IPS-NIHi11 (cell line): ENCODE measurements at regions not wholly inside any gene's neighbourhood (a gene's known extent, or its start where the extent isn't known, plus 50 kb on each side); places are given as distances from the start of the nearest gene placed in this dataset.

Source experiments
- DNase-seq: peaks from one replicate; pipeline ENCODE4 v3.0.0; 2012; ENCODE audit warnings: mixed read lengths, low spot score

DNA sequence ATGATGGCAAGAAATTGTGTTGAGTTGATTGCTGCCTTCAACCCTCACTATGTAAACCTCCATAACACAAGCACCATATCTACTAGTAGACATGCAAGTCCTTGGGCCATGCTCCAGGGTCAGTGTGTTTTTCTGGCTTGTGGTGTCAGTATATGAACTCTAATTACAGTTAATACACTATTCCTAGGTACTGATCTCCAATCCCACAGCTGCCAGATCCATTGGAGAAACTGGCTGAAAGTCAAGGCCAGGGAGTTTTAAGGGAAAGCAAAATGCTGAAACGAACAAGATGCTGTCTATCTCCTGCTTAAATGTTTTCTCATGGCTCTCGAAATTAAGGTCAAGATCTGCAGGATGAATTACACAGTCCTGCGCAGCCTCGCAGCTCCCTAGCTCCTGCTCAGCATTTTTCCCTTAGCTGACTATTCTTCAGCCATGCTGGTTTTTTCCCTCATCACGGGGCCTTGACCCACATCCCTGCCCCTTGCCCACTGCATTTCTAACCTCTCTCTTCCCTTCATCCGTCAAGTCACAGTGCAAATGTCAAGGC, 425.0 kb upstream of the ADAMTS9 start:
- DNase-seq: no peak

DNA sequence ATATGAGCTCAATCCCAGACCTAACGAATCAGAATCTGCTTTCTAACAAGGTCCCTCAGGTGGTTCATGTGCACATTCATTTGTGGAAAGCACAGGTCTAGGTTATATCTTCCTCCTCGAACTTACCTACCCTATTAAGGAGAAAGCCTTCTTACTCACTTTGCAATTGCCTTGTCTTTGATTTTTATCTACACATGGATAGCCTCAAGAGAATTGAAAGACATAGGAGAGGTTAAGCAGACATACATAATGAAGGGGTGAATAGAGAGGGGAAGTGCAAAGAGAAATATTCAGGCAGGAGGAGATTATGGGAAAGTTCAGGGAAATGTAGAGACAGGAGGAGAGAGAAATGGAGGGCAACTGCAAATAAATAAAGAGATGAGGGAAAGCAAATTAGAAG, 422.9 kb upstream of the ADAMTS9 start:
- DNase-seq: no peak

DNA sequence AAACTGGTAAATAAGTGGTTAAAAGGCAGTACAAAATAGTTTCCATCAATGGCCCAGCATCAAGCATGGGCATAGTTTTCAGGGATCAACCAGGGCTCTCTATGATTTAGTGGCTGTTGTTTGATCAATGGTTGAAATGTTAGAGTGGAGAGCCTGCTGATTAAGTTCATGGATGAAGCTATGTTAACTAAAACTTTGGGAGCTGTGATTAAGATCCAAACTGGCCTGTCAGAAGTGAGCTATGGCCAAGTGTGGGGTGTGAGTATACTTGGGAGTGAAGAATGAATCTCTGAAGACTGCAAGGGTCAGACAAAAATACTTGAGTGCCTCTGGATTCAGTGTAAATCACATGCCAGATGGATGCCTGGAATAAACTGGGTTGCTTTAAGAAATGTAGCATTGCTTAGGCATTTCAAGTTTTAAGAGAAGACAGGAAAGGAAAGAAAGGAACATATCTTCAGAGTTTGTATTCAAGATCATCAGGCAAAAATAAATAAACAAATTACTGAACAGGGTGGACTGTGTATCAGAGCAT, 422.2 kb upstream of the ADAMTS9 start:
- no peak for DNase-seq

DNA sequence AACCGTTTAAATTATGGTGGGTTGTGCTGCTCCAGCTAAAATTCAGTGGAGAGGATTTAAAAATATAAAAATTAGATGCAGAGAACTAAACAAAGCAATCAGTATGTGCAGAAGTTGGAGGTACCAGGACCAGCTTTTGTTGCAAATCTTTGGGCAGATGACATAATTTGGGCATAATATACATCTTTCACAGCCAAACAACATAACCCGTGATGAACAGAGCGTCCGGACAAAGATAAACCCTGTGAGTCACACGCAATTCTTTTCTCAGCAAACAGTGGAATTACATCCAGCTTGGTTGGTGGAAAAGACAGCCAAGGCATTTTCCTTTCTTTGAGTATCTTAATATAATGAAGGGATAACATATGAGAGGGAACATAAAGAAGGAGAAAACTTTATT, 419.4 kb upstream of the ADAMTS9 start:
- DNase-seq: no peak

DNA sequence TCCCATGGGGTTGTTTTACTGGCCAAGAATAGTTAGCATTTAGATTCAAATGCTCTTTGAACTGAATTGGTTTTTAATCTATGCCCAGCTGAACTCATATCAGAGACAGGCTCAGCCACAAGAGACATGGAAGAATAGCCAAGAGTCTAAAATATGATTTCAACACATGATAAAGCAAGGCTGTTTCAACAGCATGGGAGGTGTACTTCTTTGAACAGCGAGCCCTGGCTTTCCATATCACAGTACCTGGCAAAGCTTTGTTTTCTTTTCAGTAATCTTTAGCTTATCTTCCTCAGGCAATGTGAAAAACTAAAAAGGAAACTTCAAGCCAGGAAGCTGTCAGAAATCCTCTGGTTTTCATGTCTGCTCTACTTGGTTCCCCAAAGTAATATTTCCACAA, 413.6 kb upstream of the ADAMTS9 start:
- DNase-seq: no peak

DNA sequence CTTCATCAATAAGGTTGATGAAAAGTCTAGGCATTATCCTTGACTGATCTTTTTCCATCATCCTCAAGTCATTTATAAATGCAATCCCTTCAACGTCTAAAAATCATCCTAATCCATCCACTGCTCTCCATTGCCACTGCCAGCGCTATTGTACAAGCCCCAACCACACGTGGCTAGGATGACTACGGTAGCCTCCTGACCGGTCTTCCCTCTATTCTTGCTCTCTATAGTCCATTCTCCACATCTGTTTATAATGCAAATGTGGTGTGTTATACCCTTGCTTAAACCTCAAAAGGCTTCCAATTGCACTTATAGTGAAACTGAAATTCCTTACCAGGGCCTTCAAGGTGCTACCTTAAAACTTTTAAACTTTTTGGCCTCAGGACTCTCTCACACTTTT, 410.6 kb upstream of the ADAMTS9 start:
- peak; percentile 17 for DNase-seq

DNA sequence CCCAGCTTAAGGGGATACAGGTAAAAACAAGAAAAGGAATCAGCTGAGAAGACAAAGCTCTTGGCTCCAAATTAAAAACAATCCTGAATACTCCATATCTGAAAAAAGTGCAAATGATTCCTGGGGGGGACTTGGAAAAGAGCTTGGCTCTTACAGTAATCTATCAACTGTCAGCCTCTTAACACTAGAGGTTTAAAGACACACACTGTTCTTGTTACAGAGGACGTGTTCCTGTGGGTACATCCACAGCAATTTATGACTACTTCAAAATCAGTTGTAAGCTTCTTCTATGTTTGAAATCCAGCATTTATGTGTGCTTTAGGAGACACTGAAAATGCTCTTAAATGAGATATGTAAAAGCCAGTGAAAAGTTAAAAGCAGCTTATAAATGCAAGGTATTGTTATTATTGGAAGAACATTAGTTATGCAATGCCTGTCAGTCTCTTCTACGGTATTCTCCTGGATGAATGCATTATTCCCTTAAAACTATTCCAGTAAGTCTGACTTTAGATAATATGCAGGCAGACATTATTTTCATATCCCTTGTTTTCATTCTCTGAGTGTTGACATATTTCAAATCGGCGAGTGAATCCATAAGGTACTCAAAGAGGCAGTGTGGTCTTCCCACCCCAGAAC, 408.4 kb upstream of the ADAMTS9 start:
- no peak for DNase-seq

DNA sequence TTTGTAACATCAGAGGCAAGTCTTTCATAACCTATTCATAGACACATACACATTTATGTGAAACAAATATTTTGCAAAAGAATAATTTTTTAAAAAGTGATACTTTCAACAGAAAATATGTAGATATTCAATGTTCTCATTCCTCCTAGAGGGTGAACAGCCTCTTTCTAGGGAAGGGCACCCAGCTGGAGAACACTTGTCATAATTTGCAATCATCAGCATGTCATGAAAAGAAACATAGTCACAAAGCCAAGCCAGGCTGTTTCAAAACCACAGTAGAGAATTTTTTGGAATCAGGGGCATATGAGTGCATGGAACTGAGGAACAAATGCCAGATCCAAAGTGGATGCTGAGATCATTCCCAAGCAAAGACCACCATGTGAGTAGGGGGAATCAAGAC, 406.9 kb upstream of the ADAMTS9 start:
- no peak for DNase-seq

DNA sequence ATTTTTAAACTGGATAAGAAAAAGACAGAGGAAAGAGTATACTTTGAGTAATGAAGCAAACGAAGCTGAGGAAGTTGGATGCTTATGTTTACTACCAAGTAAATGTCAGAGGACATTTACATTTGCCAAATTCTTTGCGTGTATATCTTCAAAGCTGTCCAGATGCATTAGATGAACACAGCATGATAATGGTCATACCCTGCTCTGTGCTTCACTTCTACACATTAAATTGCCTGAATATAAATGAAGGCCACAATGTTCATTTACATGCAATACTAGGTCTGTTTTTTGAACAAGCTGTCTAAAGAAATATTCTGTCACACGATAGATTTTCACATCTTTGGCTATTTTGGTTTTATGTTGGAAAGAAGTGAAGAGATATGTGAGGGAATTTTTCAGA, 405.8 kb upstream of the ADAMTS9 start:
- no peak for DNase-seq

DNA sequence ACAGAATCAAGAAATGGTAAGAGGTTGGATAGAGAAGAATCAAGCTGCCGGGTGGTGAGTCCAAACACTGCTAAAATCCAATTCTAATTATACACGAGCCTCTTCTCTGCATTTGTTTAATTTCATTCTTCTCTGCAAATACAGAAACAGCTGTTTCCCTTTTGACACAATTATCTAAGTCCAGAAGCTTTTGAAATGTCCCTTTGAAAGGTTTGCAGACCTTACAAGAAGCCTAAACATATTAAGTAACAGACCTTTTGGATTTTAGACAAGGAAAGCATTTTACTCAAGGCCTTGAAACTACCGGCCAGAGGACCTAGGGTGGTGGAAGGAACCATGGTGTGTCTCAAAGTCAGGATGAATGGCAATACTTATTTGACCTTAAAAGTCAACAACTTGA, 403.8 kb upstream of the ADAMTS9 start:
- no peak for DNase-seq

DNA sequence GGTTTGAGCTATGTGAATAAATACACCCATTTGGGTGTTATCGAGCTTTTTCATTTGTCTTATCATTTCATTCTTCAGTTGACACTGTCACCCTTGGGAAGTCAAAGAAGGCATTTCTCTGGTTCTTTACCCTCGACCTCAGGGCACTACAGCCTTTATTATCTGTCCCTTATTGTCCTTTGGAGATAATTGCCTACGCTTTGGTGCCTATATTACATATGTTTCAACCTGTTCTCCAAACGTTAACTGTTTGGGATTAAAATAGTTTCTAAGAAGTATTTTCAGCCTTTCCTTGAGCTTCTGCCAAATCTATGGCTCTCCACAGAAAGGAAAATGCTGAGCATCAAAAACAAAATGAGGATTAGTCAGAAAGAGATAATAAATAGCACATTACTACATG, 395.4 kb upstream of the ADAMTS9 start:
- DNase-seq: no peak

DNA sequence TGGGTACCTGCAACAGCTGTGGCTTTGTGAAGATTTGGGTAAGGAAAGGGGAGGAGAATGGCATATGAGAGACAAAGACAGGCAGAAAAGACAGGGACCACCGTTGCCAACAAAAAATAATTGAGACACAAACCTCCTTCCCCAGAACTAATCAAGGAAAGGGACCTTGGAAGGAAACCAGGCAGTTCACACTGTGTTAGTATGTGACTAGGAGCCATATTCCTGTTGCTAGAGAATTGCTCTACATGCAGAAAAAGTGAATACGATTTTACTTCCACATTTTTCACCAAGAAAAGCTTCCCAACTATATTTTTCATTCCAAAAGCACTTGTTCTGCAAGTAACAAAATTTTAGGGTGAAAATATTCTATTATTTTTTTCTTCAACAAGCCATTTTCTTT, 393.7 kb upstream of the ADAMTS9 start:
- no peak for DNase-seq

DNA sequence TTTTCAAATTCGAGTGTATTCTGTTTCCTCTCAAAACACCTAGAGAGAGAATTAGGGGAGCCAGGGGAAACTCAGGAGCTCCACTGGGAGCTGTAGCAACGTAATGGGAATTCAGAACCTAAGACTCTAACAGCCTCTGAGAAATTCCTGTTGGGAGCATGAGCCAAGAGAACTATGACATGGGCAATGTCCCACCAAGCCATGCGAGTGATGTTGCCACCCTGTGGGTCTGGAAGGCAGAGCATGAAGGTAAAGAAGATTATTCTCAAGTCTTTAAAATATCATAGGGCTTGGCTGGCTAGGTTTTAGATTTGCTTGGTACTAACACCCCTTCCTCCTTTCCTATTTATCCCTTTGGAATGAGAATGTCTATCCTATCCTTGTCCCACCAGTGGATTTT, 392.6 kb upstream of the ADAMTS9 start:
- DNase-seq: no peak

DNA sequence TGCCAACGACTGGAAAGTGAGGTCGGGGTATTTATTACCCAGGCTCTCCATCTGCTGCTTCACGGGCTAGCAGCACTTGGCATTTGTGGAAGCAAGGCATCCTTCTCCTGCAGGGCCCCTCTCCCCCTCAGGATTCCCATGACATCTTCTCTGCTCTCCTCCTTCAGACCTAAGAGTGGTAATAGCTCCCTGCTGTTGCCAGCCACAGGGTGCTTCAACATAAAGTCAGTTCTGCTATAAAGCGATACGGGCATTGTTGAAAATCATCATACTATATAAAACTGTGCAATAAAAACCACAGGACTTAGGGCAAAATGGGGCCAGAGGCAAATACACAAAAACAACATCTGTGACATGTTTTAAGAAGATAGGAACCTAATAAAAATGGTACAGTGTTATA, 391.8 kb upstream of the ADAMTS9 start:
- DNase-seq: no peak

DNA sequence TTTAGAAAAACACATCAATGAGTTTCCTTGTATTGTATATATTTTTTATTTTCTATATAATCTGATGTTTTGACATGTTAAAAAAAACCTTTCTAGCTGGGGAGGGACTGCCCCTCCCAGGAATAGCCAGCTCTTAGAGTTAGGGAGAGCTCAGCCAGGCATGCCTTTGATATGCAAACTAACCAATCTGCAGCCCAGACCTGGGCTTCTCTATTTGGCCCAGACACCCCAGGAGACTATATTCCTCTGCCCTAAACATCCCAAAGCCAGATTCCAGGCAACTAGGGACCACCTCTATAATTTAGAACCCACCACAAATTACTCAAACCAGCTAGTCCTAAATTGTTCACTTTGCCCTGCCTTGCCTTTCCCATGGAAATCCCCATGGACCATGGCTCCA, 390.9 kb upstream of the ADAMTS9 start:
- peak; percentile 20 for DNase-seq

DNA sequence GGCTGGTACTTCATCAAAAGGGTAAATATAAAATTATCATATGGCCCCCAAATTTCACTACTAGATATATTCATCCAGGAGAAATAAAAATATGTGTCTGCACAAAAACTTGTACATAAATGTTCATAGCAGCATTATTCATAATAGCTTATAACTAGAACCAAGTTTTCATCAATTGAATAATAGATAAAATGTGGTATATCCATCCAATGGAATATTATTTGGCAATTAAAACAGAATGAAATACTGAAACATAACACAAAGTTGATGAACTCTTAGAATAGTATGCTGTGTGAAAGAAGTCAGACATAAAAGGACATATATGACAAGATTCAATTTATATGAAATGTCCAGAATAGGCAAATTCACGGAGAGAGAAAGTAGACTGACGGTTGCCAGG, 389.3 kb upstream of the ADAMTS9 start:
- no peak for DNase-seq

DNA sequence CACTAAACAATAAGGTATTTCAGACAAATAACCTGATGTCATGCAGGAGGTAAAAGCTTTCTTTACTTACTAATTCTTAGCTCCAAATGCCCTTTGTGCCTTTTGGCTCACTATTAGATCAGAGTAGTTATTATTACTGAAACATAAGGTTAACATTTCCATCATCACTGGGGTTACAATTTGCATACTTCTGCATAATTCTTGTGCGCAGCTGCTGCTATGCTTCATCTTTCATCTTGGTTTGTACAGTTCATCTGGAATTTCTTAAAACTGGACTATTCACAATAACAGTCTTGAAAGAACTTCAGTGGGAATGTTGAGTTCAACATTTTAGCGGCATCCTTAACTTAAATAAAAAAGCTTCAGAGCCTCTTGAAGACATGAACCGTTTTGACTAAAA, 383.2 kb upstream of the ADAMTS9 start:
- DNase-seq: no peak

DNA sequence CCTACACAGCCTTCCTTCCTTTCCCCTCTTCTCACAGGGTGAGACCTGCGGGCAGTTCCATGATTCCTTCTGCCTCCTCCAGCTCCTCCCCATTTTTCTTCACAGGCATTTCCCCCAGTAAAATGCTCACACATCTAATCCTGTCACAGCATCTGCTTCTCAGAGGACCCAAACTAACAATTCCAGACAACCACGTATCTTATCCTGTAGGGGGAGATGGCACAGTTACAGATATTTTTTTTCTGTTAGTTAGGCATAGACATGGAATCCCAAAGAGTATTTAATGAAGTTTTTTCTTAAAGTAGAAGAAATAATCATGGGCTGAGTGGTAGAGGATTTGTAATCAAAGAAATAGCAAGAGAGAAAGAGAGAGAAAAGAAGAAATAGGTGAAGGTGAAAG, 373.1 kb upstream of the ADAMTS9 start:
- DNase-seq: no peak

DNA sequence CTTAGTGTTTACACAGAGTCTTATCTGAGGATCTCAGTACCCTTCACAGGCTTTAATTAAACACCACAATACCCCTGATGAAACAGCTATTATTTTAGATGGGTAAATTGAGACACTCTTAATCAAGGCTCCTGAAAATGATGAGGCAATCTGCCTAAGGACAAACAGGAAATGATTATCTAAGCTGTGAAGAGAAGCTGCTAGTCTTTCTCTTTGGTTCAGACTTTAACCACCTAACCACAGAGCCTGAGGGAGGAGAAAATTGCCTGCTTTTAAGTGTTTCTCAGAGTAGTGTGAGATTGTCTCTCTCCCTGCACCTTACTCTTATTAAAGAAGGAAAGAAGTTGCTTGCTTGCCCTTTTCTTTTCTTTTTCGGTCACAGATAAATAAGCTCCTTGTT, 364.3 kb upstream of the ADAMTS9 start:
- no peak for DNase-seq

DNA sequence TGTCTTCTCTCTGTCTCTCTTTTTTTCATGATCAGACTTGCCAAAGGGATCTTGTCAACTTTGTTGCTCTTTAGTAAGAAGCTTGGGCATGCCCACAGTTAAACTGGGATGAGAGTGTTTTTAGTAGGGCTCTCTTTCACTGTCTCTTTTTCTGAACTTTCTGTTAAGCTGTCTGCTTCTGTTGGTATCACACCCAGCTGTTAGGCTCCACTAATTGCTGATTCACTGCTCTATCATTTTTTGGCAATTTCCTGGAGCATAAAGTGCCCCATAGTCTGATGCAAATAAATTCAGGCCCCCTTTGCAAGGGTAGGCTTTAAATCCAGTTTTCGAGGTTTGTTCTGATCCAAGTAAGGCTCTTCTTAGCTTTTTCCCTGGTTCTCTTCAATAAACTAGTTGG, 360.4 kb upstream of the ADAMTS9 start:
- DNase-seq: no peak

DNA sequence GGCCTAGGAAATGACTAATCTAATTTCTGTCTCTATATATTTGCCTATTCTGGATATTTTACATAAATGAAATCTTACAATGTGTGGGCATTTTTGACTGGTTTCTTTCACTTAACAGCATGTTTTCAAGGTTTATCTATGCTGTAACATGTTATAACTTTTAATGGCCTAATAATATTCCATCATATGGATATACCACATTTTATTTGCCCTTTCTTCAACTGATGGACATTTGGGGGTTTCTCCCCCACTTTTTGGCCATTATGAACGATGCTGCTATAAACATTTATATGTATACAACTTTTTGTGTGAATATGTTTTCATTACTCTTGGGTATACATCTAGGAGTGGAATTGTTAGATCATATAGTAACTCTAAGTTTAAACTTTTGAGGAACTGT, 357.3 kb upstream of the ADAMTS9 start:
- no peak for DNase-seq

DNA sequence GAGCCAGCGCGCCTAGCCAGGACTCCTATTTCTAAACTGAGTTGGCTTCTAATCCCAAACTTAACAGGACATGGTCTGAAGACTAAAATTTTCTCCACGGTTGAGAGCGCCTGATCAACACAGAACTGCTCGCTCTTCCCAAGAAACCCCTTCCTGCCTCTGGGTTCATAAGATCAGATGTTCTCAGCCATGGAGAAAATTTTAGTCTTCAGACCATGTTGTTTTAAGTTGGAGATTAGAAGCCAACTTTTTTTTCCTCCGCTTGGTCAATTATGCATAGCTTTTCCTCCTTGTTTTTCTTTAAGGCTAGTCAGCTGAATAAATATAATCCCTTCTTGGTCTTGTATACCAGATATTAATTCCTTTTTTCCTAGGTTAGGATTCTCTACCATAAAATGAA, 356.6 kb upstream of the ADAMTS9 start:
- DNase-seq: no peak

DNA sequence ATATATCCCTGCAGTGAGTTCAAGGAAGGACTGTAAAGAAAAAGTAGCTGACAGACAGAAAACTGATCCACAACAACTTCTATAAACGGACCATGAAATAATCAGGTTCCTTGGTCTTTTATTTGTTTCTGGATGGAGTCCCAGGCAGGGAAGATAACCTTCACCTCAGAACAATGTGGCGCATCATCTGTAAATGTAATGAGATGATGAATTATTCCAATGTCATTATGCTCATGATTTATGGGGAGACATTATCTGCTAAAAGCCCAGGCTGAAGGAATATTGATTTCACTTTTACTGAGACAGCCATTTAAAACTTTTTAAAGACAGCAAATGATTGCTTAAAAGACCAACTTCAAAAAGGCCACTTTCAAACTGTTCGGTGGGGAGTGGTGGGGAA, 354.9 kb upstream of the ADAMTS9 start:
- DNase-seq: no peak

DNA sequence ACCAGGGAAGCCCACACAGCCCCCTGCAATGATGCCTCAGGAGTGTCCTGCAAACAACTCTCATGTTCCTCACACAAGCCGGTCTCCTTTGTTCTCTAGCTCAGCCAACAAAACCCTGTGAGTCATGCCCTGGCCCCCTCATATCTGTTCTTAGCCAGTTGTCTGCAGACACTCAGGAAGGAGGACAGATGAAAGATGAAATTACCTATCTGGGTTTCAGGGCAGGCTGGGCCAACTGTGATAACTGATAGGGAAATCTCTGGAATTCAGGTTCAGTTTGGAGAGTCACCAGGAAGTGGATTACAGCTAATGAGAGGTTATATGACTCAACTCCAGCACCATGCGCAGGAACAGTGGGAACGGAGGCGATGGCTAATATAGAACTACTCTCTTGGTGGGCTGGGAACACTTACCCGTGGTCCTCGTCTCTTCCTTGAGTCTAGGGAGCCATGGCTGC, 352.0 kb upstream of the ADAMTS9 start:
- DNase-seq: no peak
